Umbilical cord (tissue), 1 donor: ENCODE measurements at regions not wholly inside any gene's neighbourhood (a gene's known extent, or its start where the extent isn't known, plus 50 kb on each side); places are given as distances from the start of the nearest gene placed in this dataset.

Experiments
- DNase-seq: peaks from one replicate; pipeline ENCODE4 v3.0.0-alpha.2; 2015; ENCODE audit warnings: low spot score

GRCh38 chr13:80400865-80401426, 60.0 kb upstream of the SPRY2 start:
- no peak for DNase-seq

DNA sequence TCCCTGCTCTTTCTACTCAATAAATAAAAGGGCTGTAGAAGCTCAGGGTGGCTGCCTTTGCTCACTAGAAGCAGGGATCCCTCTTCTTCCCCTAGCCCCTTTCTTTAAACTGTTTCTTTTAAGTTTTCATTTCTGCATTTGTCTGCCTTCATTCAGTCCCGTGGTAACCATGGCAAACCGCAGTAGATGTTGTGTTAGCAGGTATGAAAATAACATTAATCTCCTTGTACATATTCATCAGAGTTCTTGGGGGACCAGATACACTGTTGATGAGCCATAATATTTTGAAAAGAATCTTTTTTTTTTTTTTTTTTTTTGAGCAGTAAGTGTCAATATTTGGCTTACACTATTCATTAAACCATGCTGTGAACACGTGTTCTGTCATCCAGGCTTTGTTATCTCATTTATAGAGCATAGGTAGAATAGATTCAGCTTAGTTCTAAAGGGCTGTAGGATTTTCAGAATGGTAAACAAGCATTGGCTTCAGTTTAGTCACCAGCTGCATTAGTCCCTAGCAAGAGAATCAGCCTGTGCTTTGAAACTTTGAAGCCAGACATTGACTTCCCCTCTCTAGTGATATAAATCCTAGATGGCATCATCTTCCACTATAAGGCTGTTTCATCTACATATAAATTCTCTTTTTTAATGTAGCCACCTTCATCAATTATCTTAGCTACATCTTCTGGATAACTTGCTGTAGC, 59.4 kb upstream of the SPRY2 start:
- no peak for DNase-seq

DNA sequence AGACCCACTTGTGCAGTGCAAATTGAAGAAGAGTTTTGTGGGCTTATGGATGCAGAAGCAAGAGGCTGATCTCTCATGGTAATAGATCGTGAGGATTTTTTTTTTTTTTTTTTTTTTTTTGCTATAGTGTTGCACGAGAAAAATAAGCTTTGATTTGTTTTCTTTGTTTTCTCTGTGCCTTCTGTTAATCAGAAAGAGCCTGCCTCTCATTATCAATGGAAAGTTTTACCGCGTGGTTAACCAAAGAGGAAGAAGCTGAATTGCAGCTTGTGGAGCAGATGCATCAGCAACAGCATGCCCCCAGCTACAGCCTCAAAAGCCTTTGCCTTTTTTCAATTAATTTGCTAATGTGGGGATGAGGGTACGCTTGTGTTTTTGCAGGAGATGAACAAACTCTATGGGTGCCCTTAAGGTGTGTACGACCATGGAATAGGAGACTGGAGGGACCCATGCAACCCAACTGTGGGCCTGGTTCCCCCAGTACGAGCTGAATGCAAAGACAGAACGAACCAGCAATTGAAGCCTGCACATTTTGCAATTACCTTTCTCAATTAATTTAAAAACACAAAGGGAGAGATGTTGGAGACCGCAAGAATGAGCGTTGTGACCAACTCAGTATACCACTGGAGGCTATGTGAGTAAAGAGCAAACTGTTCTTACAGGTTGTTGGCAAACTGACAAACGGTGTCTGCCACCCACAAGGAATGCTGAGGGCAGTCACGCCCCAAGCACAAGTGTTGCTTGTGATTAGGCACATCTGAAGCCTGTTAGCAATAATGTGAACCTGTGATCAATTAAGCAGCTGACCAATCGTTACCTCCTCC, 58.6 kb upstream of the SPRY2 start:
- DNase-seq = no peak
